DND-41 (cell line): ENCODE measurements at regions not wholly inside any gene's neighbourhood (a gene's known extent, or its start where the extent isn't known, plus 50 kb on each side); places are given as distances from the start of the nearest gene placed in this dataset.

Experiments used
- EZH2 ChIP-seq: IDR thresholded peaks from 3 replicates; pipeline ENCODE4 v1.6.1; 2012; ENCODE audit warnings: borderline replicate concordance, low read depth, mild to moderate bottlenecking, moderate library complexity, low read length, inconsistent platforms; ENCODE audit not compliant: severe bottlenecking
- TF ChIP-seq, protein P1 (sequence below): IDR thresholded peaks from 2 replicates; pipeline ENCODE4 v1.5.1; 2012; ENCODE audit warnings: borderline replicate concordance, low read length, moderate library complexity, mild to moderate bottlenecking; ENCODE audit not compliant: poor library complexity, severe bottlenecking; ENCODE audit errors: extremely low read depth

DNA sequence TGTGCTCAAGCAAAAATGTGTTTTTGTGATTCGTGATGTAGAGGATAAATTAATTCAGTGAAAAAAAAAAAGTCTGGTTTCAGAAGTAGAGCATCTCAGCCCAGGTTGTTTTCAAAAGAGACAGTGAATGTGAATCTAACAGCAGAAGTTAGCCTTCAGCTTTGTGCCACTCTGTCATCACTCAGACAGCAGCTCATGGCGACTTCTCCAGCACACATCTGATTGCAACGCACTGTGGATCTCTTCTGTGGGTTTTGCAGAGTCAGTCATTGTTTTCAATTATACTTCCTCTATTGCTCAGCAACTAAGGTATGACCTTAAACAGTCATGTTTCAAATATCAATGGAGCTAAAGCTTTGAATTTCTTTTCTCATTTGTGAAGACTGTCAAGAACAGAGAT lies 335.5 kb upstream of the POU3F2 start:
- TF ChIP-seq, protein P1, sequence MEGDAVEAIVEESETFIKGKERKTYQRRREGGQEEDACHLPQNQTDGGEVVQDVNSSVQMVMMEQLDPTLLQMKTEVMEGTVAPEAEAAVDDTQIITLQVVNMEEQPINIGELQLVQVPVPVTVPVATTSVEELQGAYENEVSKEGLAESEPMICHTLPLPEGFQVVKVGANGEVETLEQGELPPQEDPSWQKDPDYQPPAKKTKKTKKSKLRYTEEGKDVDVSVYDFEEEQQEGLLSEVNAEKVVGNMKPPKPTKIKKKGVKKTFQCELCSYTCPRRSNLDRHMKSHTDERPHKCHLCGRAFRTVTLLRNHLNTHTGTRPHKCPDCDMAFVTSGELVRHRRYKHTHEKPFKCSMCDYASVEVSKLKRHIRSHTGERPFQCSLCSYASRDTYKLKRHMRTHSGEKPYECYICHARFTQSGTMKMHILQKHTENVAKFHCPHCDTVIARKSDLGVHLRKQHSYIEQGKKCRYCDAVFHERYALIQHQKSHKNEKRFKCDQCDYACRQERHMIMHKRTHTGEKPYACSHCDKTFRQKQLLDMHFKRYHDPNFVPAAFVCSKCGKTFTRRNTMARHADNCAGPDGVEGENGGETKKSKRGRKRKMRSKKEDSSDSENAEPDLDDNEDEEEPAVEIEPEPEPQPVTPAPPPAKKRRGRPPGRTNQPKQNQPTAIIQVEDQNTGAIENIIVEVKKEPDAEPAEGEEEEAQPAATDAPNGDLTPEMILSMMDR = no peak
- TF ChIP-seq EZH2 = no peak
